SK-N-SH (cell line): ENCODE measurements at regions not wholly inside any gene's neighbourhood (a gene's known extent, or its start where the extent isn't known, plus 50 kb on each side); places are given as distances from the start of the nearest gene placed in this dataset.

Experiments
- ELF1 ChIP-seq: IDR thresholded peaks from 2 replicates; pipeline ENCODE4 v1.4.0; 2012
- EP300 ChIP-seq, 2 experiments: IDR thresholded peaks; 2 replicates each; pipeline versions ENCODE4 v1.4.0 to v1.6.1; 2012; ENCODE audit warnings: borderline replicate concordance in 1 of 2, low read depth in 1 of 2, low read length in 1 of 2
- EZH2phosphoT487 ChIP-seq: fragments of 200-600 bp; sonication (generic); IDR thresholded peaks from 2 replicates; pipeline ENCODE4 v1.6.1; 2017; ENCODE audit warnings: low read depth, mixed run types, mild to moderate bottlenecking, antibody characterized with exemption, moderate library complexity, borderline replicate concordance
- MEF2A ChIP-seq: IDR thresholded peaks from 2 replicates; pipeline ENCODE4 v1.4.0; 2012; ENCODE audit warnings: low read depth, borderline replicate concordance
- NFIC ChIP-seq: IDR thresholded peaks from 2 replicates; pipeline ENCODE4 v1.4.0; 2012; ENCODE audit warnings: borderline replicate concordance
- RAD21 ChIP-seq: IDR thresholded peaks from 2 replicates; pipeline ENCODE4 v1.6.1; 2012; ENCODE audit warnings: mild to moderate bottlenecking, low read length
- RCOR1 ChIP-seq: fragments of 150-350 bp; IDR thresholded peaks from 2 replicates; pipeline ENCODE4 v1.6.1; 2017; ENCODE audit warnings: antibody characterized with exemption, low read length
- SMC3 ChIP-seq: IDR thresholded peaks from 2 replicates; pipeline ENCODE4 v1.6.1; 2012; ENCODE audit warnings: low read depth, low read length, improper control_type of control experiment
- TCF12 ChIP-seq: IDR thresholded peaks from 2 replicates; pipeline ENCODE4 v1.4.0; 2012
- TF ChIP-seq, protein P1 (sequence below): fragments of 200-600 bp; sonication (generic); IDR thresholded peaks from 2 replicates; pipeline ENCODE4 v1.6.1; 2017; ENCODE audit warnings: antibody characterized with exemption, mild to moderate bottlenecking, moderate library complexity
- TF ChIP-seq, protein P2 (sequence below): IDR thresholded peaks from 2 replicates; pipeline ENCODE4; 2012
- TF ChIP-seq, protein P3 (sequence below): IDR thresholded peaks from 2 replicates; pipeline ENCODE4 v1.4.0; 2012; ENCODE audit warnings: low read depth
- TF ChIP-seq, protein P4 (sequence below): IDR thresholded peaks from 2 replicates; pipeline ENCODE4 v1.4.0; 2012; ENCODE audit warnings: low read depth, borderline replicate concordance

DNA sequence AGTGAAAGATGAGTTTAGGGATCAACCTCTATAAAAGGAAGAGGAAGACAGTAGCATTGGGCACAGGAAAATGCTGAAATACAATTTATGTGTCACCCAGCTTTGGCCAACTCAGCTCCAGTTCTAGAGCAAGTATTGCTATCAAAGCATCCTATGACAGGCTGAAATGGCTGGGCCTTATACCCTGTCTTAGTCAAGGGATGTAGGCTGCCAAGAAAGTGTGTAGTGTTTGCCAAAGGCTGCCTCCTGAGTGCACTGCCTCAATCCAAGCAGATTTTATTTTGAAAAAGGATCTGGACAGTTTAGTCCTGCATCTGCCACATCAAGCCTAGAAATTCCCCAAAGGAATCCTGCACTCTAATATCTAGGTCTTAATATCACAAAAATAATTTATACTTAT lies 359.9 kb upstream of the ZC3H15 start:
- no peak for TF ChIP-seq RCOR1
- no peak for TF ChIP-seq EZH2phosphoT487
- TF ChIP-seq, protein P1, sequence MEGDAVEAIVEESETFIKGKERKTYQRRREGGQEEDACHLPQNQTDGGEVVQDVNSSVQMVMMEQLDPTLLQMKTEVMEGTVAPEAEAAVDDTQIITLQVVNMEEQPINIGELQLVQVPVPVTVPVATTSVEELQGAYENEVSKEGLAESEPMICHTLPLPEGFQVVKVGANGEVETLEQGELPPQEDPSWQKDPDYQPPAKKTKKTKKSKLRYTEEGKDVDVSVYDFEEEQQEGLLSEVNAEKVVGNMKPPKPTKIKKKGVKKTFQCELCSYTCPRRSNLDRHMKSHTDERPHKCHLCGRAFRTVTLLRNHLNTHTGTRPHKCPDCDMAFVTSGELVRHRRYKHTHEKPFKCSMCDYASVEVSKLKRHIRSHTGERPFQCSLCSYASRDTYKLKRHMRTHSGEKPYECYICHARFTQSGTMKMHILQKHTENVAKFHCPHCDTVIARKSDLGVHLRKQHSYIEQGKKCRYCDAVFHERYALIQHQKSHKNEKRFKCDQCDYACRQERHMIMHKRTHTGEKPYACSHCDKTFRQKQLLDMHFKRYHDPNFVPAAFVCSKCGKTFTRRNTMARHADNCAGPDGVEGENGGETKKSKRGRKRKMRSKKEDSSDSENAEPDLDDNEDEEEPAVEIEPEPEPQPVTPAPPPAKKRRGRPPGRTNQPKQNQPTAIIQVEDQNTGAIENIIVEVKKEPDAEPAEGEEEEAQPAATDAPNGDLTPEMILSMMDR = no peak
- TF ChIP-seq, protein P2, sequence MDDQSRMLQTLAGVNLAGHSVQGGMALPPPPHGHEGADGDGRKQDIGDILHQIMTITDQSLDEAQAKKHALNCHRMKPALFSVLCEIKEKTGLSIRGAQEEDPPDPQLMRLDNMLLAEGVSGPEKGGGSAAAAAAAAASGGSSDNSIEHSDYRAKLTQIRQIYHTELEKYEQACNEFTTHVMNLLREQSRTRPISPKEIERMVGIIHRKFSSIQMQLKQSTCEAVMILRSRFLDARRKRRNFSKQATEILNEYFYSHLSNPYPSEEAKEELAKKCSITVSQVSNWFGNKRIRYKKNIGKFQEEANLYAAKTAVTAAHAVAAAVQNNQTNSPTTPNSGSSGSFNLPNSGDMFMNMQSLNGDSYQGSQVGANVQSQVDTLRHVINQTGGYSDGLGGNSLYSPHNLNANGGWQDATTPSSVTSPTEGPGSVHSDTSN = no peak
- TF ChIP-seq ELF1 = no peak
- TF ChIP-seq, protein P3, sequence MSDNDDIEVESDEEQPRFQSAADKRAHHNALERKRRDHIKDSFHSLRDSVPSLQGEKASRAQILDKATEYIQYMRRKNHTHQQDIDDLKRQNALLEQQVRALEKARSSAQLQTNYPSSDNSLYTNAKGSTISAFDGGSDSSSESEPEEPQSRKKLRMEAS = no peak
- no peak for TF ChIP-seq MEF2A
- TF ChIP-seq EP300 (IDR thresholded peaks at IDR 0.05; ENCODE audit: borderline replicate concordance in 1 of 2, low read depth in 1 of 2, low read length in 1 of 2) = no peak
- no peak for TF ChIP-seq SMC3
- no peak for TF ChIP-seq NFIC
- TF ChIP-seq TCF12 = no peak
- TF ChIP-seq, protein P4, sequence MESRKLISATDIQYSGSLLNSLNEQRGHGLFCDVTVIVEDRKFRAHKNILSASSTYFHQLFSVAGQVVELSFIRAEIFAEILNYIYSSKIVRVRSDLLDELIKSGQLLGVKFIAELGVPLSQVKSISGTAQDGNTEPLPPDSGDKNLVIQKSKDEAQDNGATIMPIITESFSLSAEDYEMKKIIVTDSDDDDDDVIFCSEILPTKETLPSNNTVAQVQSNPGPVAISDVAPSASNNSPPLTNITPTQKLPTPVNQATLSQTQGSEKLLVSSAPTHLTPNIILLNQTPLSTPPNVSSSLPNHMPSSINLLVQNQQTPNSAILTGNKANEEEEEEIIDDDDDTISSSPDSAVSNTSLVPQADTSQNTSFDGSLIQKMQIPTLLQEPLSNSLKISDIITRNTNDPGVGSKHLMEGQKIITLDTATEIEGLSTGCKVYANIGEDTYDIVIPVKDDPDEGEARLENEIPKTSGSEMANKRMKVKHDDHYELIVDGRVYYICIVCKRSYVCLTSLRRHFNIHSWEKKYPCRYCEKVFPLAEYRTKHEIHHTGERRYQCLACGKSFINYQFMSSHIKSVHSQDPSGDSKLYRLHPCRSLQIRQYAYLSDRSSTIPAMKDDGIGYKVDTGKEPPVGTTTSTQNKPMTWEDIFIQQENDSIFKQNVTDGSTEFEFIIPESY = no peak
- TF ChIP-seq RAD21 = no peak
